SJSA1 (cell line): ENCODE measurements at regions not wholly inside any gene's neighbourhood (a gene's known extent, or its start where the extent isn't known, plus 50 kb on each side); places are given as distances from the start of the nearest gene placed in this dataset.
"Not testable (repeated sequence)": the region's sequence is repeated elsewhere in the genome, so short reads cannot be mapped to it uniquely, and the experiment has no call there.

Experiments used
- DNase-seq, 2 experiments: peaks; one replicate each; pipeline ENCODE4 v3.0.0-alpha.2; 2015 to 2020; ENCODE audit warnings: low spot score in 2 of 2, low read depth in 1 of 2
- H3K27ac ChIP-seq: fragments of 250-450 bp; sonication (Bioruptor Pico); 2 replicates; pipeline ENCODE4 v1.5.1; 2020; ENCODE audit warnings: mild to moderate bottlenecking, moderate library complexity
- H3K27me3 ChIP-seq: fragments of 250-450 bp; sonication (Bioruptor Pico); replicated peaks from 2 replicates; pipeline ENCODE4 v1.5.1; 2020; ENCODE audit warnings: mild to moderate bottlenecking, moderate library complexity
- H3K36me3 ChIP-seq: fragments of 250-450 bp; sonication (Bioruptor Pico); 2 replicates; pipeline ENCODE4 v1.5.1; 2020; ENCODE audit warnings: mild to moderate bottlenecking
- H3K4me1 ChIP-seq: fragments of 250-450 bp; sonication (Bioruptor Pico); replicated peaks from 2 replicates; pipeline ENCODE4 v1.6.1; 2021; ENCODE audit warnings: mild to moderate bottlenecking
- H3K4me3 ChIP-seq: fragments of 250-450 bp; sonication (Bioruptor Pico); 2 replicates; pipeline ENCODE4 v1.5.1; 2020; ENCODE audit warnings: mild to moderate bottlenecking
- H3K9me3 ChIP-seq: fragments of 250-450 bp; sonication (Bioruptor Pico); replicated peaks from 2 replicates; pipeline ENCODE4 v1.5.1; 2020; ENCODE audit warnings: mild to moderate bottlenecking

DNA sequence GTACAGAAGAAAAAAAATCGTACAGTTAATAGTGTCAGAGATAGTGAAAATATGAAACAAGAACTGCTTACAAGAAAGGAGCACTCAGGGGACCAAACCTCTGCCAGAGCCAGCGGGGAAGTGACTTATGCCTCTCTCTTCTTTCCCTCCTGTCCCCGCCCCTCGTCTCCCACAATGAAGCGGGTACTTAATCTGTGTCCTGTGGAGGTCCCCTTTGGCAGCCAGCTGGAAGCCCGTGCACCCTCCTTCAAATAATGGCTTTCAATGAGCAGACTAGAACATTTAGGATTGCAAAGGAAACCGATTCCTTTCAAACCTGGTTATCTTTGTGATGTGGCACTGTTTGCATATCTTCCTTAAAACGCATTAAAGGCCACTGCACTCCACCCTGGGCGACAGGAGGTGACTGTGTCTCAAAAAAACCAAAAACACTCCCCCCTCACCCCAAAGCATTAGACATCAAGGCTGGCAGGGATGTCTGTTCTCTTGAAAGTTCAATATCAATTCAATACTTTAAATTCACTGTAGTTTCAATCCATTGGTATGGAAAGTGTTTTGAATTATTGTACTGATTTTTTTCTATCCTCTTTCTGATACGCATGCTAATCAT is 51.7 kb downstream of the PPIAL4C start:
- not testable (repeated sequence) for H3K36me3 ChIP-seq, H3K9me3 ChIP-seq, H3K27me3 ChIP-seq, H3K4me1 ChIP-seq, H3K27ac ChIP-seq, H3K4me3 ChIP-seq
- DNase-seq: peak in 1 of 2 experiments; percentile 1

GRCh38 chr1:149636286-149637122 is 52.9 kb downstream of the PPIAL4C start:
- H3K27me3 ChIP-seq, H3K36me3 ChIP-seq, H3K4me1 ChIP-seq, H3K9me3 ChIP-seq: not testable (repeated sequence)
- peak overlapping the region; percentile 99 for H3K27ac ChIP-seq
- DNase-seq: peak; percentile 91 to 93
- H3K4me3 ChIP-seq: peak overlapping the region; percentile 31

DNA sequence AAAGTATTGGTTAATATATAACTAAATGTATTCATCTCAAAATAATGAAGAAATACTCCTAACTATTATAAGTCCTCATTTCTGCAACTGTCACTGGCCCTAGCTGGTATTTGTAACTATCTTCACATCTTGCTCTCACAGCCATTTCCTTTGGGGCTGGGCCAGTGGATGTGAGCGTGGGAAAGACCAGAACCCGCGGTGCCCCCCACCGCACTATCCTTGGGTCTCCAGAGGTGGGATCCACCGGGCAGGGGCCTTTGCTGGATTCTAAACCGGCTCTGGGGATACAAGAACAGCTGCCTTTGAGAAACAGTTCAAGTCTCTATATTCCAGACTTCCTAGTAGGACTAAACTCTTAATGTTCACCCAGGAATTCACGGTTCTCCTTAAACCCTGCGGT is 54.8 kb downstream of the PPIAL4C start:
- H3K4me3 ChIP-seq, H3K27me3 ChIP-seq, H3K36me3 ChIP-seq, DNase-seq, H3K27ac ChIP-seq, H3K4me1 ChIP-seq, H3K9me3 ChIP-seq: not testable (repeated sequence)

GRCh38 chr1:149638901-149639658 is 55.4 kb downstream of the PPIAL4C start:
- not testable (repeated sequence) for H3K4me3 ChIP-seq, H3K27ac ChIP-seq, H3K9me3 ChIP-seq, H3K27me3 ChIP-seq, H3K4me1 ChIP-seq, H3K36me3 ChIP-seq
- DNase-seq: peak in 1 of 2 experiments; percentile 43

GRCh38 chr1:149641179-149641578 is 57.5 kb downstream of the PPIAL4C start:
- H3K9me3 ChIP-seq, H3K36me3 ChIP-seq, H3K27ac ChIP-seq, H3K4me1 ChIP-seq, DNase-seq, H3K27me3 ChIP-seq, H3K4me3 ChIP-seq: not testable (repeated sequence)

GRCh38 chr1:149644818-149645217 is 61.2 kb downstream of the PPIAL4C start:
- not testable (repeated sequence) for H3K27ac ChIP-seq, DNase-seq, H3K9me3 ChIP-seq, H3K36me3 ChIP-seq, H3K4me1 ChIP-seq, H3K4me3 ChIP-seq, H3K27me3 ChIP-seq

DNA sequence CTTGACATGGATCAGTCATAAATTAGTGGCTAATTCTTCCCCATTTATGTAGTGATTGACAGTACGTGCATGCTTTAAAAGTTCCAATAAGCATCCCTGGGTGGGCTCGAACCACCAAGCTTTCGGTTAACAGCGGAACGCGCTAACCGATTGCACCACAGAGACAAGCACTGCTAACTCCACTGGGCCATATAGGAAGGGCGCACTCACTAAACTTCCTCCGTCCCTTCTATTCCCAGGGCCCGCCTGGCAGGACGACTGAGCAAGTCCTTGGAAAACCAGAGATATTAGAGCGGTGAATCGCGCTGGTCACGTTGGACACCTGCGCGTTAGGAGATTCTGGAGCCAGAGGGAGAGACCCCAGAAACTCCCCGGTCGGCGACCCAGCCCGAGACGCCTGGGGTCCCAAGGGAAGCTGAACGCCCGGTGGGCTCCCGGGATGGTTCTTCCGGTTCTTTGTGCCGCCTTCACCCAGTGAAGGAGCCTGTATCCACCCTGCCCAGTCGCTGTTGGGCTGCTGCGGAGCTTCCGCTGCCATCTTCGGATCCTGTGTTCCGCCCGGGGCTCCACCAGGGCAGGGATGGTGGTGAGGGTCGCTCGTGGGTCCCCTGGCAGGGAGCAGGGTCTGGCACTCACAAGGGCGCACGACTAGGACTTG is 62.8 kb downstream of the PPIAL4C start:
- H3K36me3 ChIP-seq, H3K27me3 ChIP-seq, DNase-seq, H3K4me3 ChIP-seq, H3K4me1 ChIP-seq, H3K9me3 ChIP-seq, H3K27ac ChIP-seq: not testable (repeated sequence)

GRCh38 chr1:149647018-149647373 is 63.3 kb downstream of the PPIAL4C start:
- not testable (repeated sequence) for DNase-seq, H3K27ac ChIP-seq, H3K4me3 ChIP-seq, H3K36me3 ChIP-seq, H3K9me3 ChIP-seq, H3K27me3 ChIP-seq, H3K4me1 ChIP-seq

GRCh38 chr1:149657750-149658149 is 74.1 kb downstream of the PPIAL4C start:
- not testable (repeated sequence) for H3K36me3 ChIP-seq

DNA sequence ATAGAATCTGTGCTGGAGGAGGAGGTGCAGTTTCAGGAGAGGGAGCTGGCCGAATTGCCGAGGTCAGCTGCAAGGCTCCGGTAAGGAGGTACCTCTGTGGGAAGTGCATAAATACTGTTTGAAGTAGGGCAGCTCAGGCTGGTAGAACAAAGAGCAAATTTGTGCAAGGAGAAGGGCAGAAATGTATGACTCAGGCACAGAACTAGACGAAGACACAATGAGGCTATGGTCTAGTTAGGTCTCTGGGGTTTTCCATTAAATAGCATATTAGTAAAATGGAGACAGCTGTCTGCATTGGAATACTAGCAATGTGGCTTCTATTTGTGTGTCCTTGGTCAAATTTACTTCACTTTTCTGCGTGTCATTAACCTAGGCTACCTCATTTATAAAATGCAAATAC is 74.5 kb downstream of the PPIAL4C start:
- H3K4me3 ChIP-seq, H3K27ac ChIP-seq, DNase-seq, H3K9me3 ChIP-seq, H3K27me3 ChIP-seq, H3K4me1 ChIP-seq, H3K36me3 ChIP-seq: not testable (repeated sequence)

More at GRCh38 chr1:149657750-149658149, 74.1 kb downstream of the PPIAL4C start:
- not testable (repeated sequence) for H3K27me3 ChIP-seq, H3K27ac ChIP-seq, H3K4me3 ChIP-seq, H3K9me3 ChIP-seq, H3K4me1 ChIP-seq, DNase-seq

DNA sequence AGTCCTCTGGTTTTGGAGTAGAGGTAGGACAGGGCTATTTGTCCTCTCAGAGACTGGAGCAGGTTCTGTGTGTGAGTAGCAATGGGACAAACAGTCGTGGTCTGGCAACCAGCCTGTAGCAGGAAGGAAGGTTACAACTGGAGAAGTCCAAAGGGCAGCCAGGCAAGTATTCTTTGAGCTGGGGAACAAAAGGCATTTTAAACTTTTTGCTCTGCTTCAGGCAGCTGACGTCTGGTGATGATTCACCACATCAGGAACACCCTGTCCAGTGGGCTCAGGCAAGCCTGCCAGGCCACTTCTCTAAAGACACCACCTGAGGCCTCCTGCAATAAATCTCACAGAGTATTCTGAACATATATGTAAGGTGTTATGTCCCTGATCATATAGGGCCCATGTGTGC is 81.0 kb downstream of the PPIAL4C start:
- DNase-seq, H3K27me3 ChIP-seq, H3K4me3 ChIP-seq: not testable (repeated sequence)

DNA sequence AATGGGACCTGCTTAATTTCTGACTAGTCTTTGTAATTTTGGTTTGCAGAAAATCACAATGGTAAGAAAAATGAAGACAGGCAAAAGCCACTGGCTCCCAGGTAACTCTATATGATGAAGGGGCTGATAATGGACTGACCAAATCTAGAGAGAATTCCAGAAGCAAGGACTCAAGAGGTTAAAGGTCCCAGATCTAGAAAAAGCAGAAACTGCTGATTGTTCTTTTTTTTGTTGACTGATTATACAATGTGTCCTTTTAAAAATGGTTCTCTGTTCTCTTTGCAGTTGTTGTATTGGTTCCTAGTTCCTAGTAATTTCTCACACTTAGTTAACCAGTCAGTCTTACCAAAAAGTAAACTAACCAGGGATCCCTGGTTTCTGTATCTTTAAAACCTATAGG is 81.4 kb downstream of the PPIAL4C start:
- not testable (repeated sequence) for H3K36me3 ChIP-seq, H3K27me3 ChIP-seq, H3K4me3 ChIP-seq, H3K4me1 ChIP-seq, H3K9me3 ChIP-seq, DNase-seq, H3K27ac ChIP-seq

More for the DNA sequence above, 81.0 kb downstream of the PPIAL4C start:
- H3K27ac ChIP-seq, H3K36me3 ChIP-seq, H3K4me1 ChIP-seq, H3K9me3 ChIP-seq: not testable (repeated sequence)

- H3K4me1 ChIP-seq, DNase-seq, H3K27me3 ChIP-seq, H3K27ac ChIP-seq, H3K9me3 ChIP-seq, H3K4me3 ChIP-seq, H3K36me3 ChIP-seq: not testable (repeated sequence)
Measured at GRCh38 chr1:149665528-149665927, 81.9 kb downstream of the PPIAL4C start.
